Natural killer cell (primary cell): ENCODE measurements at regions not wholly inside any gene's neighbourhood (a gene's known extent, or its start where the extent isn't known, plus 50 kb on each side); places are given as distances from the start of the nearest gene placed in this dataset.

Source experiments
- ATAC-seq, 3 donors: fragments of 150-1000 bp in 2 of 3; fragments of 200-7000 bp in 1 of 3; cut with Tn5 transposase; 1 replicate in 1 of 3; 2 replicates in 2 of 3; pipeline ENCODE4 v1.10.0; 2021; ENCODE audit warnings: mild to moderate bottlenecking in 2 of 3, moderate library complexity in 2 of 3
- DNase-seq, 2 donors: peaks; one replicate each; pipeline versions ENCODE4 v3.0.0 to v3.0.0-alpha.2; 2013 to 2021; ENCODE audit warnings: mixed read lengths in 1 of 2
- H3K27ac ChIP-seq: one replicate; pipeline ENCODE4 v1.5.1; 2013; ENCODE audit warnings: mild to moderate bottlenecking, low read length
- H3K27me3 ChIP-seq: one replicate; pipeline ENCODE4 v1.6.1; 2013; ENCODE audit warnings: low read length; ENCODE audit not compliant: control insufficient read depth, insufficient read depth
- H3K36me3 ChIP-seq: one replicate; pipeline ENCODE4 v1.6.1; 2013; ENCODE audit warnings: low read length; ENCODE audit not compliant: control insufficient read depth, insufficient read depth
- H3K4me1 ChIP-seq: one replicate; pipeline ENCODE4 v1.6.1; 2013; ENCODE audit warnings: low read length; ENCODE audit not compliant: control insufficient read depth, insufficient read depth
- H3K4me3 ChIP-seq: one replicate; pipeline ENCODE4 v1.5.1; 2013; ENCODE audit warnings: low read length
- H3K9me3 ChIP-seq: one replicate; pipeline ENCODE4 v1.6.1; 2013; ENCODE audit warnings: low read length; ENCODE audit not compliant: control insufficient read depth, insufficient read depth
- H3K27ac Mint-ChIP-seq, 2 donors: one replicate each; pipeline ENCODE4 v1.8.0; 2022; ENCODE audit warnings: mild to moderate bottlenecking in 2 of 2, mixed read lengths in 2 of 2, moderate library complexity in 1 of 2
- H3K27me3 Mint-ChIP-seq, 2 donors: one replicate each; pipeline ENCODE4 v1.8.0; 2022; ENCODE audit warnings: low read depth in 2 of 2, mixed read lengths in 2 of 2
- H3K36me3 Mint-ChIP-seq: one replicate; pipeline ENCODE4 v1.8.0; 2022; ENCODE audit warnings: mixed read lengths
- H3K4me1 Mint-ChIP-seq, 2 donors: one replicate each; pipeline ENCODE4 v1.8.0; 2022; ENCODE audit warnings: mixed read lengths in 2 of 2
- H3K4me3 Mint-ChIP-seq: one replicate; pipeline ENCODE4 v1.8.0; 2022; ENCODE audit warnings: mild to moderate bottlenecking, moderate library complexity, mixed read lengths
- H3K9me3 Mint-ChIP-seq, 2 donors: one replicate each; pipeline ENCODE4 v1.8.0; 2022; ENCODE audit warnings: mixed read lengths in 2 of 2
- CTCF ChIP-seq: fragments of 200-600 bp; IDR thresholded peaks from one replicate; pipeline ENCODE4 v1.8.0; 2022; ENCODE audit warnings: antibody characterized with exemption
- WGBS: methylation state at CpG from one replicate; pipeline ENCODE4 v1.1.7; 2013; ENCODE audit warnings: missing lambda C conversion rate; ENCODE audit not compliant: insufficient coverage; 5-methylcytosine and 5-hydroxymethylcytosine counted together
- intact Hi-C: fragments of 100-400 bp; cut with micrococcal nuclease; formaldehyde crosslinking; loops from one replicate; pipeline ENCODE4 v1.14.2; 2022

- intact Hi-C loops: no loop called here
Measured at GRCh38 chr3:151630938-151631441, 102.7 kb upstream of the AADACL2 start.

GRCh38 chr3:151630035-151630434 is 103.7 kb upstream of the AADACL2 start:
- no peak for TF ChIP-seq CTCF
- DNase-seq (no peak), ATAC-seq (no peak)
- H3K27ac Mint-ChIP-seq: no peak overlapping the region
- H3K9me3 Mint-ChIP-seq: no peaks in the 10 kb centered on the region
- Histone ChIP-seq H3K9me3 (no peaks in the 10 kb centered on the region), H3K27me3 (no peaks in the 10 kb centered on the region), H3K36me3 (no peaks in the 10 kb centered on the region), H3K4me1 (no peaks in the 10 kb centered on the region), H3K27ac (no peak overlapping the region), H3K4me3 (no peak overlapping the region)
- intact Hi-C loops: no loop called here
- no peak overlapping the region for H3K4me3 Mint-ChIP-seq
- H3K4me1 Mint-ChIP-seq: no peaks in the 10 kb centered on the region
- 96% methylated on average over 3 of the region's 3 CpGs for WGBS
- peaks cover 3 to 11% of the 10 kb centered on the region in 2 donors for H3K27me3 Mint-ChIP-seq
- H3K36me3 Mint-ChIP-seq: no peaks in the 10 kb centered on the region

More at GRCh38 chr3:151630938-151631441, 102.7 kb upstream of the AADACL2 start:
- no peak overlapping the region for H3K4me3 ChIP-seq
- Mint-ChIP-seq H3K9me3 (no peaks in the 10 kb centered on the region), H3K27ac (no peak overlapping the region), H3K4me1 (no peaks in the 10 kb centered on the region), H3K4me3 (no peak overlapping the region), H3K27me3 (peaks cover 3 to 11% of the 10 kb centered on the region in 2 donors), H3K36me3 (no peaks in the 10 kb centered on the region)
- no peak overlapping the region for H3K27ac ChIP-seq
- WGBS: no CpG with 5 or more reads among the region's 1 CpG
- ATAC-seq (no peak), DNase-seq (no peak)
- no peak for TF ChIP-seq CTCF
- no peaks in the 10 kb centered on the region for H3K9me3 ChIP-seq
- H3K36me3 ChIP-seq: no peaks in the 10 kb centered on the region
- H3K4me1 ChIP-seq: no peaks in the 10 kb centered on the region
- no peaks in the 10 kb centered on the region for H3K27me3 ChIP-seq

- H3K9me3 ChIP-seq: no peaks in the 10 kb centered on the region
- Mint-ChIP-seq H3K4me1 (no peaks in the 10 kb centered on the region), H3K36me3 (no peaks in the 10 kb centered on the region), H3K9me3 (no peaks in the 10 kb centered on the region), H3K4me3 (no peak overlapping the region), H3K27me3 (peaks cover 6 to 11% of the 10 kb centered on the region in 2 donors), H3K27ac (no peak overlapping the region)
- H3K27ac ChIP-seq: no peak overlapping the region
- DNase-seq (no peak), ATAC-seq (no peak)
- intact Hi-C loops: no loop called here
- WGBS: 100% methylated on average over 1 of the region's 1 CpG
- H3K4me3 ChIP-seq: no peak overlapping the region
- H3K36me3 ChIP-seq: no peaks in the 10 kb centered on the region
- TF ChIP-seq CTCF: no peak
- no peaks in the 10 kb centered on the region for H3K4me1 ChIP-seq
- no peaks in the 10 kb centered on the region for H3K27me3 ChIP-seq
Measured at GRCh38 chr3:151625586-151625985, 108.1 kb upstream of the AADACL2 start.

GRCh38 chr3:151625086-151625485 is 108.6 kb upstream of the AADACL2 start:
- Histone ChIP-seq H3K27me3 (no peaks in the 10 kb centered on the region), H3K36me3 (no peaks in the 10 kb centered on the region), H3K4me1 (no peaks in the 10 kb centered on the region), H3K27ac (no peak overlapping the region), H3K4me3 (no peak overlapping the region), H3K9me3 (no peaks in the 10 kb centered on the region)
- H3K9me3 Mint-ChIP-seq: no peaks in the 10 kb centered on the region
- peaks cover 6 to 11% of the 10 kb centered on the region in 2 donors for H3K27me3 Mint-ChIP-seq
- intact Hi-C loops: no loop called here
- H3K4me1 Mint-ChIP-seq: no peaks in the 10 kb centered on the region
- no peak overlapping the region for H3K4me3 Mint-ChIP-seq
- no peak overlapping the region for H3K27ac Mint-ChIP-seq
- no peak for TF ChIP-seq CTCF
- 91% methylated on average over 1 of the region's 3 CpGs for WGBS
- no peak for ATAC-seq
- no peaks in the 10 kb centered on the region for H3K36me3 Mint-ChIP-seq
- DNase-seq: no peak
